ENCODE measurements at regions not wholly inside any gene's neighbourhood (a gene's known extent, or its start where the extent isn't known, plus 50 kb on each side); places are given as distances from the start of the nearest gene placed in this dataset.
"Not testable (repeated sequence)": the region's sequence is repeated elsewhere in the genome, so short reads cannot be mapped to it uniquely, and the experiment has no call there.

- POLR2A ChIA-PET (ENCODE audit: low non-redundant PET): no interaction called here
Observed at GRCh38 chr2:43152186-43152585, 74.2 kb downstream of the ZFP36L2 start.

GRCh38 chr2:43149482-43150107 is 76.8 kb downstream of the ZFP36L2 start:
- TF ChIP-seq CTCF (conservative IDR thresholded peaks at IDR 0.05; ENCODE audit: low read depth): no peak
- ChIA-PET CTCF (no interaction called here), POLR2A (ENCODE audit: low non-redundant PET) (no interaction called here)
- DNase-seq (ENCODE audit: low spot score): no peak
- H3K27ac ChIP-seq: peak overlapping the region; percentile 16; the same call in 1 of the 2 replicates

More at GRCh38 chr2:43152186-43152585, 74.2 kb downstream of the ZFP36L2 start:
- peak overlapping the region; percentile 100 for H3K27ac ChIP-seq
- TF ChIP-seq CTCF (conservative IDR thresholded peaks at IDR 0.05; ENCODE audit: low read depth): no peak
- DNase-seq (ENCODE audit: low spot score): no peak
- CTCF ChIA-PET: no interaction called here

GRCh38 chr2:43146083-43146482 is 80.3 kb downstream of the ZFP36L2 start:
- no peak for TF ChIP-seq CTCF (conservative IDR thresholded peaks at IDR 0.05; ENCODE audit: low read depth)
- H3K27ac ChIP-seq: peak overlapping the region; percentile 58
- CTCF ChIA-PET: interaction anchor here (0.6 kb wide), 1 partner anchor 175 kb away, joined by 4 read pairs; no protein-coding TSS in a partner anchor
- POLR2A ChIA-PET (ENCODE audit: low non-redundant PET): no interaction called here
- no peak for DNase-seq (ENCODE audit: low spot score)

- no peak for DNase-seq (ENCODE audit: low spot score)
- H3K27ac ChIP-seq: no peak overlapping the region
- ChIA-PET CTCF (no interaction called here), POLR2A (ENCODE audit: low non-redundant PET) (no interaction called here)
- no peak for TF ChIP-seq CTCF (conservative IDR thresholded peaks at IDR 0.05; ENCODE audit: low read depth)
Observed at GRCh38 chr2:43144263-43144662, 82.1 kb downstream of the ZFP36L2 start.

- POLR2A ChIA-PET (ENCODE audit: low non-redundant PET): no interaction called here
- CTCF ChIA-PET: no interaction called here
- DNase-seq (ENCODE audit: low spot score): no peak
- peak overlapping the region; percentile 46 for H3K27ac ChIP-seq
- TF ChIP-seq CTCF (conservative IDR thresholded peaks at IDR 0.05; ENCODE audit: low read depth): no peak
Observed at GRCh38 chr2:43143756-43144155, 82.7 kb downstream of the ZFP36L2 start.

- ChIA-PET POLR2A (ENCODE audit: low non-redundant PET) (no interaction called here), CTCF (no interaction called here)
- H3K27ac ChIP-seq: peak overlapping the region; percentile 46
- DNase-seq (ENCODE audit: low spot score): no peak
- TF ChIP-seq CTCF (conservative IDR thresholded peaks at IDR 0.05; ENCODE audit: low read depth): no peak
Observed at GRCh38 chr2:43142921-43143438, 83.4 kb downstream of the ZFP36L2 start.

- POLR2A ChIA-PET (ENCODE audit: low non-redundant PET); CTCF ChIA-PET; DNase-seq (ENCODE audit: low spot score): not testable (repeated sequence)
- peak overlapping the region; percentile 46 for H3K27ac ChIP-seq
Observed at GRCh38 chr2:43141636-43142151, 84.7 kb downstream of the ZFP36L2 start.

All from RWPE1 (cell line).